ENCODE measurements at regions not wholly inside any gene's neighbourhood (a gene's known extent, or its start where the extent isn't known, plus 50 kb on each side); places are given as distances from the start of the nearest gene placed in this dataset.

DNA sequence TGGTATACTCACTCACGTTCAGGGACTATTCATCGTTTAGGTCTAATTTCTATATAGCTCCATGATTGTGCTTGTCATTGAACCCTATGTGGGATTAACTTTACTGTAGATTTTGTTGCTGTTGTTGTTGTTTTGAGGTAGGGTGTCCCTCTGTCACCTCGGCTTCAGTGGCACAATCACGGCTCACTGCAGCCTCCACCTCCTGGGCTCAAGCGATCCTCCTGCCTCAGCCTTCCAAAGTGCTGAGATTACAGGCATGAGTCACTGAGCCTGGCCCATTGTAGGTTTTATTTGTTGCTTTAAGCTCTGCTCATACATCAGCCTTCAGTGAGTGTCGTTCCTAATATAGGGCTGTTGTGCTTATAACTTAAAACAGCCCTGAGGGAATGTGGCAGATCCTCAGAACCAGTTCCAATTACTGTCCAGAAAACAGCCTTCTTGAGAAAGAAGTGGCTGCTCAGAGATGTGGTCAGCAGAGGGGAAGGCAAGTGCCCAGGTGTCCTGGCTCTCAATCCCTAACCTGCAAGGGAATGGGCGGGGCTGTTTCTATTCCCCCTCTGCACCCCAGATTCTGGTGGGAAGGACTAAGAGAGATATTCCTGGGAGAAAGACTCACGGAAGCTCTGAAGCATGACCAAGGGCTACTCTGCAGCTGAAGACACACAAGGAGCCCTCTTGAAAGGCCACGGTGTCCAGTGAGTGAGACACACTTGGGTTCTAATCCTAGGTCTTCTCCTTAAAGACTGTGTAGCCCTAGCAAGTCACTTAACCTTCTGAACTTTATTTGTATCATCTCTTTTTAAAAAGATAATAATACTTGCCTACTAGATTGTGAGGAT, 79.6 kb upstream of the LCLAT1 start:
- no peak overlapping the region for H3K4me3 ChIP-seq (ENCODE audit: low read depth, low read length)
- TF ChIP-seq, protein P1, sequence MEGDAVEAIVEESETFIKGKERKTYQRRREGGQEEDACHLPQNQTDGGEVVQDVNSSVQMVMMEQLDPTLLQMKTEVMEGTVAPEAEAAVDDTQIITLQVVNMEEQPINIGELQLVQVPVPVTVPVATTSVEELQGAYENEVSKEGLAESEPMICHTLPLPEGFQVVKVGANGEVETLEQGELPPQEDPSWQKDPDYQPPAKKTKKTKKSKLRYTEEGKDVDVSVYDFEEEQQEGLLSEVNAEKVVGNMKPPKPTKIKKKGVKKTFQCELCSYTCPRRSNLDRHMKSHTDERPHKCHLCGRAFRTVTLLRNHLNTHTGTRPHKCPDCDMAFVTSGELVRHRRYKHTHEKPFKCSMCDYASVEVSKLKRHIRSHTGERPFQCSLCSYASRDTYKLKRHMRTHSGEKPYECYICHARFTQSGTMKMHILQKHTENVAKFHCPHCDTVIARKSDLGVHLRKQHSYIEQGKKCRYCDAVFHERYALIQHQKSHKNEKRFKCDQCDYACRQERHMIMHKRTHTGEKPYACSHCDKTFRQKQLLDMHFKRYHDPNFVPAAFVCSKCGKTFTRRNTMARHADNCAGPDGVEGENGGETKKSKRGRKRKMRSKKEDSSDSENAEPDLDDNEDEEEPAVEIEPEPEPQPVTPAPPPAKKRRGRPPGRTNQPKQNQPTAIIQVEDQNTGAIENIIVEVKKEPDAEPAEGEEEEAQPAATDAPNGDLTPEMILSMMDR (IDR thresholded peaks at IDR 0.05; ENCODE audit: borderline replicate concordance, insufficient read depth, low read depth, low read length) = no peak

DNA sequence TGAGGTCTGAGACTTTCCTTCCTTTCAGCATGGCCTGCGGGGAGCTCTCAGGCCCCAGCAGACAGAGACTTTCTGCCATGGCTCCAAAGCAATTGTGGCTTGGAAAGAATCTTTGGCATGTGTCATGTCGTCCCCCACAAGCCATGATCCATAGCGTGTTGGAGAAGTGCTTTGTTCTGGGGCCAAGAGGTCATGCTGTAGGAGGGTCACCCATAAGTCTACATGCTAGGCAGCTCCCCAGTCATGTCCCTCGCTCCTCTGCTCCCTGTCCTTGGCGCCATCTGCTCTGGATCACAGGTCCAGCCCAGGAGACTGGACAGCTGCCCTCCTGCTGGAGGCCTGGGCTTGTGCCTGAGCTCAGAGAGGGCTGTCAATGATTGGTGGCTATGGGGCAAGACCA, 78.8 kb upstream of the LCLAT1 start:
- no peak overlapping the region for H3K4me3 ChIP-seq (ENCODE audit: low read depth, low read length)
- TF ChIP-seq, protein P1 (IDR thresholded peaks at IDR 0.05; ENCODE audit: borderline replicate concordance, insufficient read depth, low read depth, low read length) = no peak

DNA sequence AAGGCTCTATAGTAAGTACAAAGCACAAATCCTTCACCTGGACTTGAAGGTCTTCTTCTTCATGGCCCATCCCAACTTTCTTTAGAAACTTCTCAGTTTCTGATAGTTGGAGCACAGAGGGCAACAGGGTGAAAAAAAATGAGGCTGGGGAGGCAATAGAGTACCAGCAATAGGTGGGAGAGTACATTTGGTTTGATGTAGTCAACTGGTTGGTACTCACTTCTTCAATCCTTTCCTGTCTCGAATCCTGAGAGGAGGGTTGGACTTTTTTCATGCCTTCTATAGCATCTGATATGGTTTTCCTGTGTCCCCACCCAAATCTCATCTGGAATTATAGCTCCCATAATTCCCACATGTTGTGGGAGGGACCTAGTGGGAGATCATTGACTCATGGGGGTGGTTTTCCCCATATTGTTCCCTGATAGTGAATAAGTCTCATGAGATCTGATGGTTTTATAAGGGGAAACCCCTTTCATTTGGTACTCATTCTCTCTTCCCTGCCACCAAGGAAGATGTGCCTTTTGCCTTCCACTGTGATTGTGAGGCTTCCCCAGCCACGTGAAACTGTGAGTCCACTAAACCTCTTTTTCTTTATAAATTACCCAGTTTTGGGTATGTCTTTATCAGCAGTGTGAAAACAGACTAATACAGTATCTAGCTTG, 75.9 kb upstream of the LCLAT1 start:
- TF ChIP-seq, protein P1 (IDR thresholded peaks at IDR 0.05; ENCODE audit: borderline replicate concordance, insufficient read depth, low read depth, low read length) = no peak
- no peak overlapping the region for H3K4me3 ChIP-seq (ENCODE audit: low read depth, low read length)

DNA sequence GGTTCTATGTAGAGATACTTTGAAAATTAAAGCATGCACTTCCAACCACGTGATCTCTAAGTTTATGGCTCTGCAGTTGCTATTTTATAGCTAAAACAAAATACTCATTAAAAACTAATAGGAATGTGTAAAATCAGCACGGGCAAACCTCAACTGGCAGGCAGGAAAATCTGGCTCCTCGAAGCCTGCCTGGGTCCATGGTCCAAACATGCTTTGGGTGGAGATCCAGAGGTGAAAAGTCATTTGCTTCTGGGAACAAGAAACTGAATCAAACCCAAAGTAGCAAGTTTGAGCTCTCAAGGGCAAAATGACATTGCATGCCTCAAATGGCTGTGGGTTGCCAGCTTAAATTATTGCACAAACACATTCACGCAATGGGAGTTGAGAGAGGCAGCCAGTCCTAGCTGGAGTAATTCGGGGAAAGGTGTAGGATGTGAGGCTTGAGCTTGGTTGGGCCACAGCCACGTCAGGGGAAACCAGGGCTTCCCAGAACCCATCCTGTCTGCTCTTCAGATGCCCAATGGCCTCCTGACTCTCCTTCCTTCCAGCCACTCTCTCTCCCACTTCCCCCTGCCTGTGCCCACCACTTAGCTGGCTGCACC, 75.2 kb upstream of the LCLAT1 start:
- TF ChIP-seq, protein P1 (IDR thresholded peaks at IDR 0.05; ENCODE audit: borderline replicate concordance, insufficient read depth, low read depth, low read length) = no peak
- H3K4me3 ChIP-seq (ENCODE audit: low read depth, low read length) = no peak overlapping the region

DNA sequence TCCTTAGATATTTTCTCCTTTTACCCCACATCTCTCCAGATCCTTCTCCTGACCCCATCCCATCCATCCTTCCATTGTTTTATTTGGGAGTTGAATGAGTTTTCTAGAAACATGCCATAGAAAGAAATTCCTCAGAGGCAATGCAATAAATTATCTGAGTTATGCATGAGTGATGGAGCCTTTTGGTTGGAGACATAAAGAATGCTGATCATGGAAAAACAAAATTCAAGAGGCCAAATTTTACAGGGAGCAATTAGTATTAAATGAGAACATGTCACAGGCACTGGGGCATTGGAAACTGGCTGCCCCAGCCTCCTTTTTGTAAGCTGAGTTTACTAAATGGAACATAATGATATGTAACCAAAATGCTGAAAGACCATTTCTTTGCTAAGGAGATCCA, 74.2 kb upstream of the LCLAT1 start:
- TF ChIP-seq, protein P1 (IDR thresholded peaks at IDR 0.05; ENCODE audit: borderline replicate concordance, insufficient read depth, low read depth, low read length) = no peak
- H3K4me3 ChIP-seq (ENCODE audit: low read depth, low read length) = no peak overlapping the region

DNA sequence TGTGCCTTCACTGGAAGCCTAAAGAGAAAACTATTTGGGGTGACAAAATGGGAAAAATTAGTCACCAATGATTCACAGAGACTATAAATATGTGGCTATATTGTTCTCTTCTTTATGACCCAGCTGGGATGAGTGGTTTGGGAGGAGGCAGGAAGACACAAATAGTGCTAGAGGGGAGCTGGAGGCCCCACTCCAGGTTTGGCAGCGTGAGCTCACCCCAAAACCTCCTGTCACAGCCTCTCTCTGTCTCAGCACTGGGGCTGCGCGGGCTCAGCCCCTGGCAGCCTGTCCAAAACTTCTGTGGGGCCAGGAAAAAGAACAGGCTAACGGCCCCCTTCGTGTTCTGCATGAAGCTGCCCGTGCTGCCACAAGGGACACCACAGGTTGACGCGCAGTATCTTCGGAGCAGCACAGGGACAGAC, 73.2 kb upstream of the LCLAT1 start:
- TF ChIP-seq, protein P1 (IDR thresholded peaks at IDR 0.05; ENCODE audit: borderline replicate concordance, insufficient read depth, low read depth, low read length) = no peak
- no peak overlapping the region for H3K4me3 ChIP-seq (ENCODE audit: low read depth, low read length)
